OCI-LY3 (cell line): ENCODE measurements at regions not wholly inside any gene's neighbourhood (a gene's known extent, or its start where the extent isn't known, plus 50 kb on each side); places are given as distances from the start of the nearest gene placed in this dataset.

ENCODE experiments used
- CTCF ChIP-seq: fragments of 200-600, 300-600 bp; sonication (generic); IDR thresholded peaks from 2 replicates; pipeline ENCODE4 v1.5.1; 2014; ENCODE audit warnings: antibody characterized with exemption, low read length, low read depth
- EZH2phosphoT487 ChIP-seq: fragments of 200-600 bp; shearing (Covaris generic); IDR thresholded peaks from 2 replicates; pipeline ENCODE4 v1.6.1; 2018; ENCODE audit warnings: antibody characterized with exemption, mixed run types, low read depth

- no peak for TF ChIP-seq CTCF
- no peak for TF ChIP-seq EZH2phosphoT487
These were observed 400.5 kb downstream of the MATN1 start for GRCh38 chr1:30322859-30323257.
